Ectodermal cell (in vitro differentiated cells): ENCODE measurements at regions not wholly inside any gene's neighbourhood (a gene's known extent, or its start where the extent isn't known, plus 50 kb on each side); places are given as distances from the start of the nearest gene placed in this dataset.
"Not testable (repeated sequence)": the region's sequence is repeated elsewhere in the genome, so short reads cannot be mapped to it uniquely, and the experiment has no call there.

Experiments
- H3K27ac ChIP-seq: 2 replicates; pipeline ENCODE4 v1.7.0; 2013; ENCODE audit warnings: mild to moderate bottlenecking, low read depth, low read length; ENCODE audit not compliant: insufficient read depth, poor library complexity, severe bottlenecking
- H3K27me3 ChIP-seq: 2 replicates; pipeline ENCODE4 v1.7.0; 2013; ENCODE audit warnings: mild to moderate bottlenecking, low read length; ENCODE audit not compliant: insufficient read depth, control insufficient read depth, poor library complexity, severe bottlenecking
- H3K36me3 ChIP-seq: one replicate; pipeline ENCODE4 v1.7.0; 2013; ENCODE audit warnings: low read length; ENCODE audit not compliant: control insufficient read depth, insufficient read depth
- H3K4me1 ChIP-seq: one replicate; pipeline ENCODE4 v1.7.0; 2013; ENCODE audit warnings: low read length; ENCODE audit not compliant: control insufficient read depth, insufficient read depth
- H3K4me3 ChIP-seq: 2 replicates; pipeline ENCODE4 v1.7.0; 2013; ENCODE audit warnings: low read depth, low read length, control low read depth; ENCODE audit not compliant: insufficient read depth
- H3K9me3 ChIP-seq: 2 replicates; pipeline ENCODE4 v1.7.0; 2013; ENCODE audit warnings: mild to moderate bottlenecking, low read length, moderate library complexity; ENCODE audit not compliant: control insufficient read depth
- WGBS, 2 experiments: methylation state at CpG; one replicate each; pipeline ENCODE4 v1.1.7; 2013; ENCODE audit warnings: missing lambda C conversion rate in 2 of 2; 5-methylcytosine and 5-hydroxymethylcytosine counted together

- Histone ChIP-seq H3K27ac (no peak overlapping the region), H3K4me3 (no peak overlapping the region), H3K9me3 (no peaks in the 10 kb centered on the region), H3K4me1 (no peaks in the 10 kb centered on the region), H3K36me3 (no peaks in the 10 kb centered on the region), H3K27me3 (no peaks in the 10 kb centered on the region)
- 59 to 62% methylated on average over 1 of the region's 1 CpG for WGBS, 2 experiments
These were observed 752.9 kb downstream of the RAPGEF2 start for GRCh38 chr4:159855731-159856130.

GRCh38 chr4:159856451-159856850 is 753.6 kb downstream of the RAPGEF2 start:
- Histone ChIP-seq H3K27ac (no peak overlapping the region), H3K4me1 (no peaks in the 10 kb centered on the region), H3K36me3 (no peaks in the 10 kb centered on the region), H3K9me3 (no peaks in the 10 kb centered on the region), H3K4me3 (no peak overlapping the region), H3K27me3 (no peaks in the 10 kb centered on the region)
- 66 to 72% methylated on average over 5 of the region's 5 CpGs for WGBS, 2 experiments

GRCh38 chr4:159859656-159860148 is 756.8 kb downstream of the RAPGEF2 start:
- H3K27ac ChIP-seq = no peak overlapping the region
- 100% methylated on average over 2 of the region's 4 CpGs; no CpG with 5 or more reads in 1 of the 2 experiments for WGBS, 2 experiments
- no peaks in the 10 kb centered on the region for H3K9me3 ChIP-seq
- H3K4me3 ChIP-seq = no peak overlapping the region
- no peaks in the 10 kb centered on the region for H3K27me3 ChIP-seq
- no peaks in the 10 kb centered on the region for H3K4me1 ChIP-seq
- H3K36me3 ChIP-seq = no peaks in the 10 kb centered on the region

GRCh38 chr4:159860945-159861344 is 758.1 kb downstream of the RAPGEF2 start:
- Histone ChIP-seq H3K36me3 (no peaks in the 10 kb centered on the region), H3K27me3 (no peaks in the 10 kb centered on the region), H3K4me3 (no peak overlapping the region), H3K27ac (no peak overlapping the region), H3K4me1 (no peaks in the 10 kb centered on the region), H3K9me3 (no peaks in the 10 kb centered on the region)
- 85 to 97% methylated on average over 2 to 3 of the region's 3 CpGs for WGBS, 2 experiments

- Histone ChIP-seq H3K27ac (no peak overlapping the region), H3K27me3 (no peaks in the 10 kb centered on the region)
- 89 to 98% methylated on average over 3 of the region's 3 CpGs for WGBS, 2 experiments
These were observed 761.5 kb downstream of the RAPGEF2 start for GRCh38 chr4:159864337-159864736.

GRCh38 chr4:159867673-159868072 is 764.8 kb downstream of the RAPGEF2 start:
- Histone ChIP-seq H3K36me3 (no peaks in the 10 kb centered on the region), H3K9me3 (no peaks in the 10 kb centered on the region)

More at GRCh38 chr4:159864337-159864736, 761.5 kb downstream of the RAPGEF2 start:
- Histone ChIP-seq H3K9me3 (no peaks in the 10 kb centered on the region), H3K4me3 (no peak overlapping the region), H3K4me1 (no peaks in the 10 kb centered on the region), H3K36me3 (no peaks in the 10 kb centered on the region)

GRCh38 chr4:159868936-159869335 is 766.1 kb downstream of the RAPGEF2 start:
- H3K36me3 ChIP-seq, H3K27me3 ChIP-seq, H3K27ac ChIP-seq, H3K4me1 ChIP-seq, H3K4me3 ChIP-seq, H3K9me3 ChIP-seq: not testable (repeated sequence)
- WGBS, 2 experiments = 96 to 97% methylated on average over 23 of the region's 23 CpGs

More at GRCh38 chr4:159867673-159868072, 764.8 kb downstream of the RAPGEF2 start:
- Histone ChIP-seq H3K4me1 (no peaks in the 10 kb centered on the region), H3K4me3 (no peak overlapping the region), H3K27ac (no peak overlapping the region), H3K27me3 (no peaks in the 10 kb centered on the region)
- 80 to 89% methylated on average over 1 of the region's 1 CpG for WGBS, 2 experiments

DNA sequence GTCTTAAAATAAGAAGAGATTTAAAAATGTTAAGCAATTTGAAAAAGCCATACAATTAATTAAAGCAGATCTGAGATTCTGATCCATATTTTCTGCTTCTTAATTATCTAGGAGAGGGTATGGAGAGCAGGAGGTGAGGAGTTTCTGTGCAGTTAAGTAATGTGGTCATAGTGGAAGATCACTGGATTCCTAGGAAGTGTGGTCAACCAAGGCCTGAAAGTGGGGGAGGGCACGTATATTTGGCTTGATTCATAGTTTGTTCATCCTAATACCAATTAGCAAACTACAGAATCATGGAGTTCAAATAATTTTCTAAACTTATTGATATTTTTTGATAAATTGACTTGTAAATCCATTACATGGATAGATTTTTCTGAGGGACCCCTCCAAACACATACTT is 768.3 kb downstream of the RAPGEF2 start:
- H3K4me1 ChIP-seq = no peaks in the 10 kb centered on the region
- no peak overlapping the region for H3K27ac ChIP-seq
- H3K27me3 ChIP-seq = no peaks in the 10 kb centered on the region
- H3K9me3 ChIP-seq = no peaks in the 10 kb centered on the region
- H3K36me3 ChIP-seq = no peaks in the 10 kb centered on the region
- H3K4me3 ChIP-seq = no peak overlapping the region
- WGBS, 2 experiments = no CpG with 5 or more reads among the region's 1 CpG

- no peak overlapping the region for H3K4me3 ChIP-seq
- no peaks in the 10 kb centered on the region for H3K36me3 ChIP-seq
- H3K4me1 ChIP-seq = no peaks in the 10 kb centered on the region
- 87 to 97% methylated on average over 2 to 3 of the region's 3 CpGs for WGBS, 2 experiments
- no peaks in the 10 kb centered on the region for H3K27me3 ChIP-seq
- H3K27ac ChIP-seq = no peak overlapping the region
- H3K9me3 ChIP-seq = no peaks in the 10 kb centered on the region
These were observed 778.3 kb downstream of the RAPGEF2 start for GRCh38 chr4:159881158-159881557.

DNA sequence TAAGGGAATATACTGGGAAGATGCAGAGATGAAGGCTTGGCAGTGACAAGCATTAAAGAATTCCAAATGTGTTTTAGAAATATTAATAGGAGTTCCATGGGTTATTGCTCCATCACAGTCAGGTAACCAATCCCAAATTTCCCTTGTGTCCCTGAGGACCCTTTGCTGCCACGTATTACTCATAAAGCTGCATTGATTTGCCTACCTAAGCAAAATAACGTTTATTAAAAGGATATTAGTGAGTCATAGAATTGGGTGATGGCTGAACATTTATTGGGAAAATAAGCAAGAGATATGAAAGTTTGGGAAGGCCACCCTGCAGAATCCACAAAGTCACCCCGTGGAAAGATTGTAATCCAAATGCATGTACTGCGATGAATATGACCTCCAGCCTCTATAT is 782.1 kb downstream of the RAPGEF2 start:
- H3K27me3 ChIP-seq = no peaks in the 10 kb centered on the region
- H3K4me3 ChIP-seq = no peak overlapping the region
- H3K27ac ChIP-seq = no peak overlapping the region
- H3K4me1 ChIP-seq = no peaks in the 10 kb centered on the region
- 74 to 88% methylated on average over 1 to 4 of the region's 4 CpGs for WGBS, 2 experiments
- H3K36me3 ChIP-seq = no peaks in the 10 kb centered on the region
- H3K9me3 ChIP-seq = no peaks in the 10 kb centered on the region

DNA sequence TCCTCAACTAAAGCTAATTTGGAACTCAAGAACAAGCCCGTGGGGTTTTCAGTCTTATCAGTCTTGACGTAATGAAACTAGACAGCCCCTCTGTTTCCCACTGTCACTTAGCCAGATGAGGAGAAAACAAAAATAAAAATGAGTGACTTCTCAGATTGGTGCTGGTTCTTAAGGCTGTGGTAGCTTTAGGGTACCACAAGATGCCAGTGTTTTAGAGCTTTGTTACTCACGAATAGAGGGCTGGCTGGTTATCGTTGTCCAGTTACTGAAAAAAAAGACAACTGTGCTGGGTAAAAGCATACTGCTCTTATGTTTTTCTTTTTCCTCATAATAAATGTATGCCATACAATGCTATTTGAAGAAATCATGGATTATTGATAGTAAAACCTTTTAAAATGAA is 796.7 kb downstream of the RAPGEF2 start:
- Histone ChIP-seq H3K4me1 (no peaks in the 10 kb centered on the region), H3K4me3 (no peak overlapping the region), H3K36me3 (no peaks in the 10 kb centered on the region), H3K27me3 (no peaks in the 10 kb centered on the region), H3K27ac (no peak overlapping the region), H3K9me3 (no peaks in the 10 kb centered on the region)
- WGBS, 2 experiments = 89 to 92% methylated on average over 3 to 4 of the region's 4 CpGs
